Trophoblast cell (in vitro differentiated cells and primary cell): ENCODE measurements at regions not wholly inside any gene's neighbourhood (a gene's known extent, or its start where the extent isn't known, plus 50 kb on each side); places are given as distances from the start of the nearest gene placed in this dataset.

Source experiments
- DNase-seq, 2 donors: peaks; one replicate each; pipeline ENCODE4 v3.0.0-alpha.2; 2016
- H2AFZ ChIP-seq: 2 replicates; pipeline ENCODE4 v1.6.1; 2013; ENCODE audit warnings: low read length, moderate library complexity, mild to moderate bottlenecking; ENCODE audit not compliant: insufficient read depth, poor library complexity
- H2AK5ac ChIP-seq: 2 replicates; pipeline ENCODE4 v1.6.1; 2013; ENCODE audit warnings: mild to moderate bottlenecking, low read length
- H2BK120ac ChIP-seq: 2 replicates; pipeline ENCODE4 v1.6.1; 2013; ENCODE audit warnings: low read length, mild to moderate bottlenecking, moderate library complexity; ENCODE audit not compliant: insufficient read depth, poor library complexity
- H2BK12ac ChIP-seq: 2 replicates; pipeline ENCODE4 v1.6.1; 2013; ENCODE audit warnings: mild to moderate bottlenecking, low read length, moderate library complexity
- H2BK5ac ChIP-seq: 2 replicates; pipeline ENCODE4 v1.6.1; 2013; ENCODE audit warnings: low read length, low read depth, moderate library complexity, mild to moderate bottlenecking; ENCODE audit not compliant: poor library complexity
- H3K14ac ChIP-seq: 2 replicates; pipeline ENCODE4 v1.6.1; 2013; ENCODE audit warnings: mild to moderate bottlenecking, low read length
- H3K18ac ChIP-seq: 2 replicates; pipeline ENCODE4 v1.6.1; 2013; ENCODE audit warnings: mild to moderate bottlenecking, low read length
- H3K23ac ChIP-seq: 2 replicates; pipeline ENCODE4 v1.6.1; 2013; ENCODE audit warnings: low read length
- H3K27ac ChIP-seq: 2 replicates; pipeline ENCODE4 v1.5.1; 2013; ENCODE audit warnings: low read depth, mild to moderate bottlenecking, inconsistent platforms, low read length, moderate library complexity
- H3K27me3 ChIP-seq: 2 replicates; pipeline ENCODE4 v1.6.1; 2013; ENCODE audit warnings: inconsistent platforms, mild to moderate bottlenecking, low read length, moderate library complexity; ENCODE audit not compliant: insufficient read depth
- H3K36me3 ChIP-seq, 2 experiments: 1 replicate in 1 of 2; 2 replicates in 1 of 2; pipeline ENCODE4 v1.6.1; 2013; ENCODE audit warnings: low read length in 2 of 2, mild to moderate bottlenecking in 2 of 2, moderate library complexity in 1 of 2; ENCODE audit not compliant: insufficient read depth in 2 of 2, control insufficient read depth in 1 of 2
- H3K4ac ChIP-seq: 2 replicates; pipeline ENCODE4 v1.6.1; 2013; ENCODE audit warnings: low read depth, mild to moderate bottlenecking, low read length, moderate library complexity
- H3K4me1 ChIP-seq, 2 experiments: 1 replicate in 1 of 2; 2 replicates in 1 of 2; pipeline ENCODE4 v1.6.1; 2013; ENCODE audit warnings: low read length in 2 of 2, mild to moderate bottlenecking in 2 of 2, moderate library complexity in 1 of 2; ENCODE audit not compliant: insufficient read depth in 2 of 2, control insufficient read depth in 1 of 2
- H3K4me2 ChIP-seq: 2 replicates; pipeline ENCODE4 v1.6.1; 2013; ENCODE audit warnings: inconsistent platforms, mild to moderate bottlenecking, low read length, moderate library complexity
- H3K4me3 ChIP-seq: 2 replicates; pipeline ENCODE4 v1.5.1; 2013; ENCODE audit warnings: mild to moderate bottlenecking, low read depth, low read length, inconsistent platforms
- H3K79me1 ChIP-seq: one replicate; pipeline ENCODE4 v1.6.1; 2013; ENCODE audit warnings: low read length
- H3K79me2 ChIP-seq: 2 replicates; pipeline ENCODE4 v1.6.1; 2013; ENCODE audit warnings: low read length, mild to moderate bottlenecking; ENCODE audit not compliant: control insufficient read depth, insufficient read depth, poor library complexity
- H3K9ac ChIP-seq: 2 replicates; pipeline ENCODE4 v1.6.1; 2013; ENCODE audit warnings: mild to moderate bottlenecking, low read length
- H3K9me3 ChIP-seq: 2 replicates; pipeline ENCODE4 v1.6.1; 2013; ENCODE audit warnings: low read depth, mild to moderate bottlenecking, control low read depth, inconsistent platforms, low read length; ENCODE audit not compliant: insufficient read depth
- H4K12ac ChIP-seq: 2 replicates; pipeline ENCODE4 v1.6.1; 2013; ENCODE audit warnings: low read depth, mild to moderate bottlenecking, low read length, moderate library complexity
- H4K8ac ChIP-seq: 2 replicates; pipeline ENCODE4 v1.6.1; 2013; ENCODE audit warnings: low read depth, mild to moderate bottlenecking, low read length, moderate library complexity
- H4K91ac ChIP-seq: one replicate; pipeline ENCODE4 v1.6.1; 2013; ENCODE audit warnings: low read depth, mild to moderate bottlenecking, low read length, moderate library complexity
- WGBS: extraction: QIAGEN DNeasy Blood & Tissue Kit; methylation state at CpG from one replicate; pipeline ENCODE4 v1.1.7; 2013; ENCODE audit warnings: missing lambda C conversion rate; ENCODE audit not compliant: insufficient read length, insufficient coverage; ENCODE audit errors: extremely low coverage; 5-methylcytosine and 5-hydroxymethylcytosine counted together

- H2AFZ ChIP-seq: no peak overlapping the region
- H3K79me1 ChIP-seq: peaks cover 2% of the 10 kb centered on the region
- H3K14ac ChIP-seq: no peak overlapping the region
- no peak overlapping the region for H3K27ac ChIP-seq
- no peak overlapping the region for H3K18ac ChIP-seq
- DNase-seq: no peak
- no peak overlapping the region for H3K9ac ChIP-seq
- H2BK12ac ChIP-seq: no peak overlapping the region
- H3K27me3 ChIP-seq: no peaks in the 10 kb centered on the region
- H4K12ac ChIP-seq: no peak overlapping the region
- no peaks in the 10 kb centered on the region for H3K79me2 ChIP-seq
- H4K91ac ChIP-seq: no peak overlapping the region
- WGBS: no CpG with 5 or more reads among the region's 5 CpGs
- H4K8ac ChIP-seq: no peak overlapping the region
- H2BK5ac ChIP-seq: no peak overlapping the region
- no peak overlapping the region for H2AK5ac ChIP-seq
- no peak overlapping the region for H3K4me2 ChIP-seq
- H3K23ac ChIP-seq: no peak overlapping the region
- H3K4me1 ChIP-seq: peaks cover 14 to 16% of the 10 kb centered on the region in 2 experiments
- no peak overlapping the region for H3K4ac ChIP-seq
- no peak overlapping the region for H2BK120ac ChIP-seq
- H3K36me3 ChIP-seq: no peaks in the 10 kb centered on the region
- no peak overlapping the region for H3K4me3 ChIP-seq
- H3K9me3 ChIP-seq: peaks cover 5% of the 10 kb centered on the region
Measured at GRCh38 chr3:127393131-127393820, 105.4 kb upstream of the PRR20G start.

- Histone ChIP-seq H2AK5ac (no peak overlapping the region), H2BK5ac (no peak overlapping the region), H3K4ac (no peak overlapping the region), H3K4me2 (no peak overlapping the region), H2BK120ac (no peak overlapping the region), H4K91ac (no peak overlapping the region), H3K18ac (no peak overlapping the region), H4K8ac (no peak overlapping the region), H4K12ac (no peak overlapping the region), H3K23ac (no peak overlapping the region), H3K14ac (no peak overlapping the region), H3K79me1 (peaks cover 2% of the 10 kb centered on the region), H3K4me1 (peaks cover 14 to 16% of the 10 kb centered on the region in 2 experiments), H2BK12ac (no peak overlapping the region), H3K4me3 (no peak overlapping the region), H2AFZ (no peak overlapping the region), H3K27me3 (no peaks in the 10 kb centered on the region), H3K9me3 (peaks cover 9% of the 10 kb centered on the region), H3K27ac (no peak overlapping the region), H3K36me3 (no peaks in the 10 kb centered on the region), H3K9ac (no peak overlapping the region), H3K79me2 (no peaks in the 10 kb centered on the region)
- WGBS: no CpG with 5 or more reads among the region's 8 CpGs
- DNase-seq: no peak
Measured at GRCh38 chr3:127392156-127392490, 104.3 kb upstream of the PRR20G start.

- Histone ChIP-seq H4K8ac (no peak overlapping the region), H3K23ac (no peak overlapping the region), H3K79me1 (peaks cover 2% of the 10 kb centered on the region), H3K27me3 (no peaks in the 10 kb centered on the region), H2BK12ac (no peak overlapping the region), H4K91ac (no peak overlapping the region), H3K79me2 (no peaks in the 10 kb centered on the region), H3K4me2 (no peak overlapping the region), H3K9me3 (peaks cover 10% of the 10 kb centered on the region), H2BK5ac (no peak overlapping the region), H2AFZ (no peak overlapping the region), H3K4ac (no peak overlapping the region), H3K9ac (no peak overlapping the region), H2AK5ac (no peak overlapping the region), H4K12ac (no peak overlapping the region), H3K4me3 (no peak overlapping the region), H3K36me3 (no peaks in the 10 kb centered on the region), H3K27ac (no peak overlapping the region), H3K4me1 (peaks cover 14 to 16% of the 10 kb centered on the region in 2 experiments), H2BK120ac (no peak overlapping the region), H3K18ac (no peak overlapping the region), H3K14ac (no peak overlapping the region)
- no peak for DNase-seq
- no CpG with 5 or more reads among the region's 14 CpGs for WGBS
Measured at GRCh38 chr3:127391436-127392155, 103.8 kb upstream of the PRR20G start.

- Histone ChIP-seq H2BK5ac (no peak overlapping the region), H3K4me1 (peaks cover 5 to 8% of the 10 kb centered on the region in 2 experiments), H2BK12ac (no peak overlapping the region), H4K12ac (no peak overlapping the region), H3K23ac (no peak overlapping the region), H3K14ac (no peak overlapping the region), H3K79me2 (no peaks in the 10 kb centered on the region), H3K18ac (no peak overlapping the region), H3K36me3 (no peaks in the 10 kb centered on the region), H3K4me3 (peak overlapping the region; percentile 18), H3K27me3 (no peaks in the 10 kb centered on the region), H3K27ac (no peak overlapping the region), H4K8ac (no peak overlapping the region), H2BK120ac (no peak overlapping the region), H3K9me3 (peaks cover 10% of the 10 kb centered on the region), H3K4me2 (no peak overlapping the region), H3K79me1 (peaks cover 2% of the 10 kb centered on the region), H2AFZ (no peak overlapping the region), H4K91ac (no peak overlapping the region), H3K4ac (no peak overlapping the region), H2AK5ac (no peak overlapping the region), H3K9ac (no peak overlapping the region)
- DNase-seq: no peak
- no CpG with 5 or more reads among the region's 15 CpGs for WGBS
Measured at GRCh38 chr3:127390365-127391025, 102.6 kb upstream of the PRR20G start.
